Stomach (tissue), 4 donors: ENCODE measurements at regions not wholly inside any gene's neighbourhood (a gene's known extent, or its start where the extent isn't known, plus 50 kb on each side); places are given as distances from the start of the nearest gene placed in this dataset.

Experiments used
- CTCF ChIP-seq, 7 experiments: fragments of 450-650 bp in 4 of 7; fragments of 200-600 bp in 3 of 7; sonication (generic) in 3 of 7; IDR thresholded peaks; one replicate each; pipeline ENCODE4 v1.5.1; 2016 to 2019; ENCODE audit warnings: antibody characterized with exemption in 7 of 7, control low read depth in 2 of 7, mild to moderate bottlenecking in 1 of 7
- EP300 ChIP-seq: sonication (generic); formaldehyde crosslinking; IDR thresholded peaks from one replicate; pipeline ENCODE4 v1.6.1; 2017; ENCODE audit warnings: antibody characterized with exemption
- POLR2A ChIP-seq, 4 donors: fragments of 450-650 bp; IDR thresholded peaks; one replicate each; pipeline ENCODE4 v1.6.1; 2016; ENCODE audit warnings: antibody characterized with exemption in 4 of 4, control low read depth in 2 of 4, mild to moderate bottlenecking in 1 of 4, moderate library complexity in 1 of 4
- POLR2AphosphoS5 ChIP-seq, 3 donors: sonication (generic); formaldehyde crosslinking; IDR thresholded peaks; one replicate each; pipeline ENCODE4 v1.6.1; 2016; ENCODE audit warnings: antibody characterized with exemption in 3 of 3

- TF ChIP-seq CTCF (IDR thresholded peaks at IDR 0.05) (no peak), POLR2A (IDR thresholded peaks at IDR 0.05) (no peak), EP300 (no peak), POLR2AphosphoS5 (IDR thresholded peaks at IDR 0.05) (no peak)
Measured at GRCh38 chr21:35216996-35217395, 167.9 kb upstream of the RUNX1 start.
